Neuronal stem cell (in vitro differentiated cells): ENCODE measurements at regions not wholly inside any gene's neighbourhood (a gene's known extent, or its start where the extent isn't known, plus 50 kb on each side); places are given as distances from the start of the nearest gene placed in this dataset.

Experiments
- DNase-seq: peaks from one replicate; pipeline ENCODE4 v3.0.0-alpha.2; 2013; ENCODE audit warnings: low spot score
- H2AFZ ChIP-seq: one replicate; pipeline ENCODE4 v1.6.1; 2013; ENCODE audit warnings: mild to moderate bottlenecking, low read length, inconsistent platforms
- H2AK5ac ChIP-seq: 2 replicates; pipeline ENCODE4 v1.6.1; 2013; ENCODE audit warnings: low read depth, mild to moderate bottlenecking, inconsistent platforms, low read length, moderate library complexity, mixed read lengths
- H2BK120ac ChIP-seq: 2 replicates; pipeline ENCODE4 v1.6.1; 2013; ENCODE audit warnings: low read depth, mild to moderate bottlenecking, inconsistent platforms, low read length, moderate library complexity, mixed read lengths
- H2BK12ac ChIP-seq: one replicate; pipeline ENCODE4 v1.6.1; 2013; ENCODE audit warnings: low read length, inconsistent platforms
- H2BK15ac ChIP-seq: 2 replicates; pipeline ENCODE4 v1.6.1; 2013; ENCODE audit warnings: mild to moderate bottlenecking, low read length, inconsistent platforms, mixed read lengths
- H2BK5ac ChIP-seq: one replicate; pipeline ENCODE4 v1.6.1; 2013; ENCODE audit warnings: inconsistent platforms, mild to moderate bottlenecking, low read length, moderate library complexity
- H3K14ac ChIP-seq: one replicate; pipeline ENCODE4 v1.6.1; 2013; ENCODE audit warnings: low read length, inconsistent platforms
- H3K18ac ChIP-seq: 2 replicates; pipeline ENCODE4 v1.6.1; 2013; ENCODE audit warnings: low read length, inconsistent platforms
- H3K23ac ChIP-seq: 2 replicates; pipeline ENCODE4 v1.6.1; 2013; ENCODE audit warnings: low read depth, mild to moderate bottlenecking, mixed read lengths, low read length, inconsistent platforms; ENCODE audit not compliant: poor library complexity
- H3K27ac ChIP-seq: replicated peaks from 3 replicates; pipeline ENCODE4 v1.5.1; 2013; ENCODE audit warnings: low read length, inconsistent platforms
- H3K27me3 ChIP-seq, 3 experiments: 2 replicates each; pipeline ENCODE4 v1.6.1; 2013; ENCODE audit warnings: low read length in 3 of 3, mild to moderate bottlenecking in 2 of 3, inconsistent platforms in 1 of 3, low read depth in 1 of 3, mixed read lengths in 1 of 3, moderate library complexity in 1 of 3; ENCODE audit not compliant: control insufficient read depth in 3 of 3, insufficient read depth in 3 of 3
- H3K36me3 ChIP-seq, 2 donors: replicated peaks in 1 of 2; 2 replicates each; pipeline ENCODE4 v1.6.1; 2013; ENCODE audit warnings: low read length in 2 of 2; ENCODE audit not compliant: control insufficient read depth in 2 of 2, insufficient read depth in 2 of 2
- H3K4ac ChIP-seq: 2 replicates; pipeline ENCODE4 v1.6.1; 2013; ENCODE audit warnings: inconsistent platforms, mild to moderate bottlenecking, low read length, moderate library complexity
- H3K4me1 ChIP-seq, 2 donors: 1 replicate in 1 of 2; 2 replicates in 1 of 2; pipeline ENCODE4 v1.6.1; 2013; ENCODE audit warnings: low read length in 2 of 2, low read depth in 1 of 2; ENCODE audit not compliant: control insufficient read depth in 2 of 2, insufficient read depth in 1 of 2
- H3K4me2 ChIP-seq: one replicate; pipeline ENCODE4 v1.6.1; 2013; ENCODE audit warnings: mild to moderate bottlenecking, low read length, inconsistent platforms; ENCODE audit not compliant: insufficient read depth, poor library complexity, severe bottlenecking
- H3K4me3 ChIP-seq, 2 donors: 2 replicates each; pipeline ENCODE4 v1.5.1; 2013; ENCODE audit warnings: low read length in 2 of 2, mild to moderate bottlenecking in 2 of 2, inconsistent platforms in 1 of 2, moderate library complexity in 1 of 2
- H3K79me1 ChIP-seq: one replicate; pipeline ENCODE4 v1.6.1; 2013; ENCODE audit warnings: low read depth, mild to moderate bottlenecking, inconsistent platforms, low read length, moderate library complexity
- H3K9ac ChIP-seq: one replicate; pipeline ENCODE4 v1.6.1; 2013; ENCODE audit warnings: mild to moderate bottlenecking, low read depth, low read length, inconsistent platforms; ENCODE audit not compliant: poor library complexity
- H3K9me3 ChIP-seq, 2 donors: replicated peaks in 1 of 2; 2 replicates each; pipeline versions ENCODE3 to v1.6.1; 2013; ENCODE audit warnings: low read length in 2 of 2, mild to moderate bottlenecking in 2 of 2, inconsistent platforms in 1 of 2, low read depth in 1 of 2, mixed read lengths in 1 of 2, moderate library complexity in 1 of 2; ENCODE audit not compliant: control insufficient read depth in 2 of 2, insufficient read depth in 1 of 2
- H4K8ac ChIP-seq: one replicate; pipeline ENCODE4 v1.6.1; 2013; ENCODE audit warnings: low read depth, mild to moderate bottlenecking, inconsistent platforms, low read length, moderate library complexity
- H4K91ac ChIP-seq: one replicate; pipeline ENCODE4 v1.6.1; 2013; ENCODE audit warnings: low read length, low read depth, mild to moderate bottlenecking, inconsistent platforms; ENCODE audit not compliant: poor library complexity
- WGBS, 2 donors: extraction: QIAGEN DNeasy Blood & Tissue Kit; methylation state at CpG; one replicate each; pipeline ENCODE4 v1.1.7; 2013; ENCODE audit warnings: missing lambda C conversion rate in 2 of 2, mixed read lengths in 1 of 2; ENCODE audit not compliant: insufficient read length in 2 of 2, insufficient replicate concordance in 1 of 2; ENCODE audit errors: extremely low coverage in 2 of 2; 5-methylcytosine and 5-hydroxymethylcytosine counted together

DNA sequence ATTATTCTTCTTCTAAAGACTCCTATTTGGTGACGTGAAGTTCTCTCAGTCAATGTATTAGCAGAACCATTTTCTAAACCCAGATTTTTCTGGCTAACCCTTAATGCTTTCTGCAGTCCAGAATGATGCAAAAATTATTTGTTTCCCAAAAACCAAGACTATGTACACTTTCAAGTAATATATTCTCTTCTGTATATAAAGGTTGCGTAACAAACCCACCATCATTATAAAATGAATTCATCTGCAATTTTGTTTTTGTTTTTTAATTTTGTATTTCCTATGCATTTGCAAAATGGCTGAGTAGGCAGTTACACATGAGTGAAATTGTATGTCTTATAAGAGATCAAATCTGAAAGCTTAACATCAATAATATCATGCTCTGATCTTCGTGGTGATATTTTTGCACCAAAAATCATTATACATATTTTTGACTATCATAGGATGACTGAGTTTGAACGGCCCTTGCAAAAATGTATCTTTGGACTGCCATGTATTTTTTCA is 593.6 kb downstream of the ZIC1 start:
- Histone ChIP-seq H3K4me2 (no peak overlapping the region), H2BK120ac (no peak overlapping the region), H3K23ac (no peak overlapping the region), H3K27ac (no peak overlapping the region), H2AK5ac (no peak overlapping the region), H3K4me3 (no peak overlapping the region), H3K9ac (no peak overlapping the region), H3K79me1 (no peaks in the 10 kb centered on the region), H3K4me1 (peaks cover 3 to 24% of the 10 kb centered on the region in 2 donors), H3K9me3 (peaks cover 0 to 15% of the 10 kb centered on the region in 2 donors), H4K8ac (no peak overlapping the region), H2BK5ac (no peak overlapping the region), H3K4ac (no peak overlapping the region), H3K18ac (no peak overlapping the region), H3K27me3 (no peaks in the 10 kb centered on the region), H3K36me3 (no peaks in the 10 kb centered on the region), H2BK12ac (no peak overlapping the region), H2AFZ (no peak overlapping the region), H3K14ac (no peak overlapping the region), H4K91ac (no peak overlapping the region), H2BK15ac (no peak overlapping the region)
- no peak for DNase-seq
- no CpG with 5 or more reads among the region's 4 CpGs for WGBS, 2 donors

DNA sequence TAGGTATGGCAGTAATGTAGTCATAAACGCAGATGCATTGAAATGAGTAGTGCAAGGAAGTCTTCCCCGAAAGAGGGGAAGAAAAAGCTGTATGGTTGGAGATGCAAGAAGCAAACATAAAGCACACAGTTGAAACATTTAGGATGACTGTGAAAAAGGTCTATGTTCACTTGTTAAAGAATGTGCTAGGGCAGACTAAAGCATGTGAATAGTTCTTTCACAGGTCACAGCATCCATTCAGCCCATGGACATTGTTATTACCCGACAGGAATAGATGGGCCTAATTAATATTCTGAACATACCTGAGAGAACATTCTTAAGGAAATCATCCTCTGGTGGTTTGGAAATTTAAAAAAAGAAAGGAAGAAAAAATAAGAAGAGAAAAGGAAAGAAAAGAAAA is 595.2 kb downstream of the ZIC1 start:
- H2AFZ ChIP-seq = no peak overlapping the region
- no peak overlapping the region for H3K4me3 ChIP-seq
- no CpG with 5 or more reads among the region's 3 CpGs for WGBS, 2 donors
- no peak overlapping the region for H3K4ac ChIP-seq
- H3K14ac ChIP-seq = no peak overlapping the region
- H2BK5ac ChIP-seq = no peak overlapping the region
- H3K23ac ChIP-seq = no peak overlapping the region
- H2BK120ac ChIP-seq = no peak overlapping the region
- no peaks in the 10 kb centered on the region for H3K79me1 ChIP-seq
- peak; percentile 54 for DNase-seq
- no peaks in the 10 kb centered on the region for H3K36me3 ChIP-seq
- H2BK12ac ChIP-seq = no peak overlapping the region
- no peak overlapping the region for H4K91ac ChIP-seq
- H3K27ac ChIP-seq = peak overlapping the region; percentile 60
- peaks cover 3 to 24% of the 10 kb centered on the region in 2 donors for H3K4me1 ChIP-seq
- no peak overlapping the region for H3K18ac ChIP-seq
- no peaks in the 10 kb centered on the region for H3K27me3 ChIP-seq
- H2AK5ac ChIP-seq = no peak overlapping the region
- no peak overlapping the region for H3K4me2 ChIP-seq
- no peak overlapping the region for H2BK15ac ChIP-seq
- H4K8ac ChIP-seq = no peak overlapping the region
- H3K9ac ChIP-seq = no peak overlapping the region
- peaks cover 0 to 10% of the 10 kb centered on the region in 2 donors for H3K9me3 ChIP-seq

DNA sequence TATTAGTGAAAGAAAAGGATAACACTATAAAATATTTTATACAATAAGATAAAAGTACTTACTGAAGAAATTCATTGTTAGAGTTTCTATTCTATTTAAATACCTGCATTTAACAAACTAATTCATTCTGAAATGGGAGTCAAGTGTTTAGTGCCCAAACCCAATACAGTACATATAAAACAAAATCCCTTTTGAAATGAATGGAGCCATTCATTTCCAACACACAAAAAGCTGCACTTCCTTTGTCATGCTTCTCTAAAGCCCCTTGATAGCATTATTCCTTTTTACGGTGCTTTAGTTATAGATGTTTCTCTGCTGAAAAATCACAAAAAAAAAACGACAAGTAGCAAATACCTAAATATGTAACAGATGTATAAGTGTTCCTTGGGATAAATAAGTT is 596.3 kb downstream of the ZIC1 start:
- Histone ChIP-seq H2BK120ac (no peak overlapping the region), H2BK12ac (no peak overlapping the region), H3K4me1 (peaks cover 3 to 24% of the 10 kb centered on the region in 2 donors), H3K18ac (no peak overlapping the region), H2BK15ac (no peak overlapping the region), H3K9me3 (peaks cover 0 to 4% of the 10 kb centered on the region in 2 donors), H2AK5ac (no peak overlapping the region), H3K79me1 (no peaks in the 10 kb centered on the region), H4K91ac (no peak overlapping the region), H3K23ac (no peak overlapping the region), H2BK5ac (no peak overlapping the region), H3K4ac (no peak overlapping the region), H4K8ac (no peak overlapping the region), H3K9ac (no peak overlapping the region), H3K27me3 (no peaks in the 10 kb centered on the region), H3K4me2 (no peak overlapping the region), H3K36me3 (no peaks in the 10 kb centered on the region), H3K4me3 (no peak overlapping the region), H3K27ac (peak overlapping the region; percentile 65), H3K14ac (no peak overlapping the region), H2AFZ (no peak overlapping the region)
- no CpG with 5 or more reads among the region's 2 CpGs for WGBS, 2 donors
- peak; percentile 6 for DNase-seq

DNA sequence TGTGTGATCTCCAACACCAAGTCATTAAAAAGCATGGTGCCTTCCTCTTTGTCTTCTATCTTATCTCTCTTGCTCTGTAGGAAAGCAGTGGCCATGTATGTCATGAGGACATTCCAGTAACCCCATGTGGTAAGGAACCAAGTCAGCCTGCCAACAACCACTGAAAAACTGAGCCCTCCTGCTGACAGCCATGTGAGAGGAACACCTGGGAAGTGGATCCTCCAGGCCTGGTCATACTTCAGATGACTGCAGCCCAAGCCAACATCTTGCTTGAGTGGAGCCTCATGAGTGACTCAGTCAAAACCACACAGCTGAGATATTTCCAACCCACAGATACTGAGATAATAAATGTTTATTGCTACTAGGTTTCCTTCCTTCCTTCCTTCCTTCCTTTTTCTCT is 597.3 kb downstream of the ZIC1 start:
- peak overlapping the region; percentile 31 for H2AFZ ChIP-seq
- no peak overlapping the region for H3K23ac ChIP-seq
- H2BK5ac ChIP-seq = no peak overlapping the region
- DNase-seq = no peak
- H3K4me3 ChIP-seq = no peak overlapping the region
- no peak overlapping the region for H3K14ac ChIP-seq
- H4K8ac ChIP-seq = no peak overlapping the region
- no peak overlapping the region for H3K4me2 ChIP-seq
- no peaks in the 10 kb centered on the region for H3K79me1 ChIP-seq
- H2BK120ac ChIP-seq = no peak overlapping the region
- no peak overlapping the region for H2BK12ac ChIP-seq
- H3K27me3 ChIP-seq = no peaks in the 10 kb centered on the region
- no peak overlapping the region for H3K9ac ChIP-seq
- no peaks in the 10 kb centered on the region for H3K36me3 ChIP-seq
- H3K9me3 ChIP-seq = peaks cover 0 to 4% of the 10 kb centered on the region in 2 donors
- H3K18ac ChIP-seq = peak overlapping the region; percentile 50
- peak overlapping the region; percentile 75 for H3K27ac ChIP-seq
- H4K91ac ChIP-seq = no peak overlapping the region
- peak overlapping the region; percentile 94 for H2AK5ac ChIP-seq
- H2BK15ac ChIP-seq = no peak overlapping the region
- peaks cover 3 to 24% of the 10 kb centered on the region in 2 donors for H3K4me1 ChIP-seq
- H3K4ac ChIP-seq = no peak overlapping the region
